ENCODE measurements at regions not wholly inside any gene's neighbourhood (a gene's known extent, or its start where the extent isn't known, plus 50 kb on each side); places are given as distances from the start of the nearest gene placed in this dataset.

- DNase-seq = no peak
Observed at GRCh38 chr18:42187611-42188380, 232.8 kb downstream of the PIK3C3 start.

- DNase-seq = no peak
Observed at GRCh38 chr18:42190643-42191042, 235.6 kb downstream of the PIK3C3 start.

GRCh38 chr18:42192251-42193248 lies 237.5 kb downstream of the PIK3C3 start:
- no peak for DNase-seq

GRCh38 chr18:42196651-42197050 lies 241.6 kb downstream of the PIK3C3 start:
- no peak for DNase-seq

GRCh38 chr18:42201137-42201536 lies 246.1 kb downstream of the PIK3C3 start:
- DNase-seq = no peak

GRCh38 chr18:42211201-42211600 lies 256.2 kb downstream of the PIK3C3 start:
- DNase-seq = no peak

- DNase-seq = no peak
Observed at GRCh38 chr18:42222557-42222956, 267.5 kb downstream of the PIK3C3 start.

GRCh38 chr18:42228581-42228980 lies 273.5 kb downstream of the PIK3C3 start:
- DNase-seq = no peak

GRCh38 chr18:42229211-42230210 lies 274.5 kb downstream of the PIK3C3 start:
- DNase-seq = no peak

- DNase-seq = no peak
Observed at GRCh38 chr18:42230636-42231035, 275.6 kb downstream of the PIK3C3 start.

GRCh38 chr18:42231284-42231683 lies 276.2 kb downstream of the PIK3C3 start:
- DNase-seq = no peak

- no peak for DNase-seq
Observed at GRCh38 chr18:42231796-42232195, 276.8 kb downstream of the PIK3C3 start.

- DNase-seq = no peak
Observed at GRCh38 chr18:42233908-42234307, 278.9 kb downstream of the PIK3C3 start.

- DNase-seq = no peak
Observed at GRCh38 chr18:42242758-42243157, 287.7 kb downstream of the PIK3C3 start.

- DNase-seq = no peak
Observed at GRCh38 chr18:42245137-42245536, 290.1 kb downstream of the PIK3C3 start.

- DNase-seq = no peak
Observed at GRCh38 chr18:42255908-42256765, 301.1 kb downstream of the PIK3C3 start.

- DNase-seq = no peak
Observed at GRCh38 chr18:42258301-42258965, 303.4 kb downstream of the PIK3C3 start.

GRCh38 chr18:42261731-42262130 lies 306.7 kb downstream of the PIK3C3 start:
- no peak for DNase-seq

GRCh38 chr18:42264497-42264896 lies 309.5 kb downstream of the PIK3C3 start:
- no peak for DNase-seq

- no peak for DNase-seq
Observed at GRCh38 chr18:42268186-42268725, 313.2 kb downstream of the PIK3C3 start.

GRCh38 chr18:42268798-42269197 lies 313.8 kb downstream of the PIK3C3 start:
- no peak for DNase-seq
